ENCODE measurements at regions not wholly inside any gene's neighbourhood (a gene's known extent, or its start where the extent isn't known, plus 50 kb on each side); places are given as distances from the start of the nearest gene placed in this dataset.
"Not testable (repeated sequence)": the region's sequence is repeated elsewhere in the genome, so short reads cannot be mapped to it uniquely, and the experiment has no call there.

DNA sequence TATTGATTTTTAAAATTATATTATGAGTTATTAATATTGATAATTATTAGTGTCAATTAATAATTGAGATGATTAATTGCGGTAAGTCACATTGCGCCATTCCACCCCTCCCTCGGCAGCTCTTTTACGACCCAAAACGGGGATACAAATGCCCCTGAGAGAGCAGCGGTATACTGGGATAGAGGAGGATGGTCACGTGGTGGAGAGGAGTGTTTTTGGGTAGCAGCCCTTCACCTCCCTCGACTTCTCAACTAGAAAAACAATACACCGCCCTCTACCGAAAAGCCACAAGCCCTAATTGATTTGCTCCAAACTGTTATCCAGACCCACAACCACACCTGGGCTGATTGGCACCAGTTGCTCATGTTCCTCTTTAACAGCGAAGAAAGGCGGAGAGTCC, 71.0 kb downstream of the DAPL1 start:
- DNase-seq (ENCODE audit: low spot score); ATAC-seq; intact Hi-C loops (cut with DNase I): not testable (repeated sequence)

DNA sequence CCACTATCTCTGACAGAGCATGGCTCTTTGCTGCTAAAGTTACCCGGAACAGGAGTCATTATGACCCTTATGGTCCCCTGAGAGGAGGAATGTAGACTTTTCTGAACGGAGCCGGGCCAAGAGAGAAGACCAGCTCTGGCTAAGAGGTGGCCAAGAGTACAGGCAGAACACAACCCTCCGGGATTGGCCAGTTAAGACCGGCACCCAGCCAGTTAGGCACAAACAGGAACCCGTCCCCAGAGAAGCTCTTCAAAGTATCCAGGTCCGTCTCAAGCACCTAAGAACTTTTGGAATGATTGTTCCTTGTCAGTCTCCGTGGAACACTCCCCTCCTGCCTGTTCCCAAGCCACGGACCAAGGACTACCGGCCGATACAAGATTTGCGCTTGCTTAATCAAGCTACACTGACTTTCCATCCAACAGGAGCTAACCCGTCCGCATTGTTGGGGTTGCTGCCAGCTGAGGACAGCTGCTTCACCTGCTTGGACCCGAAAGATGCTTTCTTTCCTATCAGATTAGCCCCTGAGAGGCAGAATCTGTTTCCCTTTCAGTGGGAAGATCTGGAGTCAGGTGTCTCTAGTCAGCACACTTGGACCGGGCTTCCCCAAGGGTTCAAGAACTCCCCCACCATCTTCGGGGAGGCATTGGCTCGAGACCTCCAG, 72.5 kb downstream of the DAPL1 start:
- DNase-seq (ENCODE audit: low spot score); intact Hi-C loops (cut with DNase I); ATAC-seq: not testable (repeated sequence)

DNA sequence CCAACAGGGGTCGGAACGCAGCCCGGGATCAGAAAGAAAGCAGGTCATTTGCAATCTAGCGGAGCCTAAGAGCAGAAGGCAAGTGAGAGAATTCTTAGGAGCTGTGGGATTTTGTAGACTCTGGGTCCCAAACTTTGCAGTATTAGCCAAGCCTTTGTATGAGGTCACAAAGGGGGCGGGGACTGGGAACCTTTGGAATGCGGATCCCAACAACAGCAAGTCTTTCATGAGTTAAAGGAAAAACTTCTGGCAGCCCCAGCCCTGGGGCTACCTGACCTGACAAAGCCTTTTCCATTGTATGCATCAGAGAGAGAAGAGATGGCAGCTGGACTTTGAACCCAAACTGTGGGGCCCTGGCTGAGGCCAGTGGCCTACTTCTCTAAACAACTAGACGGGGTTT, 73.3 kb downstream of the DAPL1 start:
- intact Hi-C loops (cut with DNase I); DNase-seq (ENCODE audit: low spot score); ATAC-seq: not testable (repeated sequence)

DNA sequence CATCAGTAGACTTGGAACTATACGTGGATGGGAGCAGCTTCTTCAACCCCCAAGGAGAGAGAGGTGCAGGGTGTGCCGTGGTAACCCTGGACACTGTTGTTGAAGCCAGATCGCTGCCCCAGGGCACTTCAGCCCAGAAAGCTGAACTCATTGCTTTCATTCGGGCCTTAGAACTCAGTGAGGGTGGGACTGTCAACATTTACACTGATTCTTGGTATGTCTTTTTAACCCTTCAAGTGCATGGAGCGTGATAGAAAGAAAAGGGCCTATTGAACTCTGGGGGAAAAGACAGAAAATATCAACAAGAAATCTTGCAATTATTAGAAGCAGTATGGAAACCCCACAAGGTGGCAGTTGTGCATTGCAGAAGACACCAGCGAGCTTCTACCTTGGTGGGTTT, 74.0 kb downstream of the DAPL1 start:
- ATAC-seq; DNase-seq (ENCODE audit: low spot score); intact Hi-C loops (cut with DNase I): not testable (repeated sequence)

DNA sequence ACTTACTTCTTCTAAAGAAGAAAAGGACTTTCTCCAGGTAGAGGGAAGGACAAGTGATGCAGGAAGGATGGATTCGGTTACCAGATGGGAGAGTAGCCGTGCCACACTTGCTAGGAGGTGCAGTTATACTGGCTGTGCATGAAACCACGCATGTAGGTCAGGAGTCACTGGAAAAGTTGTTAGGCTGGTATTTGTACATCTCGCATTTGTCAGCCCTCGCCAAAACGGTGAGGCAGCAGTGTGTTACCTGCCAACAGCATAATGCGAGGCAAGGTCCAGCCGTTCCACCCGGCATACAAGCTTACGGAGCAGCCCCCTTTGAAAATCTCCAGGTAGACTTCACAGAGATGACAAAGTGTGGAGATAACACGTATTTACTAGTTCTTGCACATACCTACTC, 74.5 kb downstream of the DAPL1 start:
- intact Hi-C loops (cut with DNase I); ATAC-seq; DNase-seq (ENCODE audit: low spot score): not testable (repeated sequence)

DNA sequence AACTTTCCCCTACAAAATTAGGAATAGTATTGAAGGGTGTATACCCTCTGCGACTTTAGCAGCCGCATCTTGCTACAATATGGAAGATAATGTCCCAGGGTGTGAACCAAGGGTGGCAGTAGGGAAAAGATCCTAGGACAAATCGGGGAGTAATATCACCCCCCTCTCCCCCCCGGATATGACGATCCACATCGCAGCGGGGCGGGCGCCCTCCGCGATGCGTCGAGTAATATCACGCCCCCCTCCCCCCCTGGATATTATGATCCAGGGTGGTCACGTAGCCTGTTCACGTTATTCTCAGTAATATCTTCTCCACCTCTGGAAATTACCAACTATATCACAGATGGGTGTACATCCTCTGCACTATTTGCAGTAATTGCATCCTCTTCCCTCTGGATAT, 82.9 kb downstream of the DAPL1 start:
- ATAC-seq (no peak), DNase-seq (ENCODE audit: low spot score) (no peak)
- intact Hi-C loops (cut with DNase I), result no loop called here

DNA sequence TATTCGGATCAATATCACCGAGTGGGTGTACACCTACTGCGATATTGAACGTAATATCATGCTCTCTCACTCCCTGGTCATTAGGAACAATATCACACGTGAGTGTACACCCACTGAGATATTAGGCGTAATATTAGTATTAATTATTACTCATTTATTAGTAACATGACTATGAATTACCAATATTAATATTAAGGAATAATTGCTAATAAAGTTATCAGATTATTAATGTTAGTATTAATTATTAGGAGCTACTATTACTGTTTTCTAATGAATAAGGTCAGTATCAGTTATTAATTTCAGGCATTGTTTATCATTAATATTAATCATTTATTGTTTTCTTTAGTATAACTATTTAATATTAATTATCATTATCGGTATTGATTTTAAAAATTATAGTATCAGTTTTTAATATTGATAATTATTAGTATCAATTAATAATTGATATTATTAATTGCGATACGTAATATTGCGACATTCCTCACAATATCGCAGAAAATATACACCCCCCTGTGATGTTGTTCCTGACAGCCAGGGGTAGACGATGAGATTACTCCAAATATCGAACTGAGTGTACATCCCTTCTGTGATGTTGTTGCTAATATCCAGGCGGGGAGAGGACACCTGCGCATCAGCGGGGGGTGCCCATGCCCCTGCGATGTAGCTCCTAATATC, 84.2 kb downstream of the DAPL1 start:
- DNase-seq (ENCODE audit: low spot score) (no peak), ATAC-seq (no peak)
- intact Hi-C loops (cut with DNase I), result no loop called here

DNA sequence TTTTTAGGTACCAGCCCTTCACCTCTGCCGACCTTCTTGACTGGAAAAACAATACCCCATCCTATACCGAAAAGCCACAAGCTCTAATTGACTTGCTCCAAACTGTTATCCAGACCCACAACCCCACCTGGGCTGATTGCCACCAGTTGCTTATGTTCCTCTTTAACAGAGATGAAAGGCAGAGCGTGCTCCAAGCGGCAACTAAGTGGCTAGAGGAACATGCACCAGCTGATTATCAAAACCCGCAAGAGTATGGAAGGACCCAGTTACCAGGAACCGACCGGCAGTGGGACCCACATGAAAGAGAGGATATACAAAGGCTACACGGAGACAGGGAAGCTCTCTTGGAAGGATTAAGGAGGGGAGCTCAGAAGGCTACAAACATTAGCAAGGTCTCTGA, 86.1 kb upstream of the TANC1 start:
- ATAC-seq, result no peak
- intact Hi-C loops (cut with DNase I), result no loop called here

DNA sequence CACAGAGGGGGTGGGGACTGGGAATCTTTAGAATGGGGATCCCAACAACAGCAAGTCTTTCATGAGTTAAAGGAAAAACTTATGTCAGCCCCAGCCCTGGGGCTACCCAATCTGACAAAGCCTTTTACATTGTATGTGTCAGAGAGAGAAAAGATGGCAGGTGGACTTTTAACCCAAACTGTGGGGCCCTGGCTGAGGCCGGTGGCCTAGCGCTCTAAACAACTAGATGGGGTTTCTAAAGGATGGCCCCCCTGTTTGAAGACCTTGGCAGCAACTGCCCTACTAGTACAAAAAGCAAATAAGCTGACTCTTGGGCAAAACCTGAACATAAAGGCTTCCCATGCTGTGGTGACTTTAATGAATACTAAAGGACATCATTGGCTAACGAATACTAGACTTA, 83.9 kb upstream of the TANC1 start:
- ATAC-seq; DNase-seq (ENCODE audit: low spot score); intact Hi-C loops (cut with DNase I): not testable (repeated sequence)

More for the DNA sequence above, 86.1 kb upstream of the TANC1 start:
- DNase-seq (ENCODE audit: low spot score), result no peak

DNA sequence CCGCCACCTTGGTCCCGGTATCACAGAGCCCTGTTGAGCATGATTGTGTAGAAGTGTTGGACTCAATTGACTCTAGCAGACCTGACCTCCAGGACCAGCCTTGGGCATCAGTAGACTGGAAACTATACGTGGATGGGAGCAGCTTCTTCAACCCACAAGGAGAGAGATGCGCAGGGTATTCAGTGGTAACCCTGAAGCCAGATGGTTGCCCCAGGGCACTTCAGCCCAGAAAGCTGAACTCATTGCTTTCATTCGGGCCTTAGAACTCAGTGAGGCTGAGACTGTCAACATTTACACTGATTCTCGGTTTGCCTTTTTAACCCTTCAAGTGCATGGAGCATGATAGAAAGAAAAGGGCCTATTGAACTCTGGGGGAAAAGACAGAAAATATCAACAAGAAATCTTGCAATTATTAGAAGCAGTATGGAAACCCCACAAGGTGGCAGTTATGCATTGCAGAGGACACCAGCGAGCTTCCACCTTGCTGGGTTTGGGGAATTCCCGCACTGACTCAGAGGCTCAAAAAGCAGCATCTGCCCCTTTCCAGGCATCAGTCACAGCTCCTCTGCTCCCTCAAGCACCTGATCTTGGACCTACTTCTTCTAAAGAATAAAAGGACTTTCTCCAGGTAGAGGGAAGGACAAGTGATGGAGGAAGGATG, 83.3 kb upstream of the TANC1 start:
- not testable (repeated sequence) for DNase-seq (ENCODE audit: low spot score); ATAC-seq

DNA sequence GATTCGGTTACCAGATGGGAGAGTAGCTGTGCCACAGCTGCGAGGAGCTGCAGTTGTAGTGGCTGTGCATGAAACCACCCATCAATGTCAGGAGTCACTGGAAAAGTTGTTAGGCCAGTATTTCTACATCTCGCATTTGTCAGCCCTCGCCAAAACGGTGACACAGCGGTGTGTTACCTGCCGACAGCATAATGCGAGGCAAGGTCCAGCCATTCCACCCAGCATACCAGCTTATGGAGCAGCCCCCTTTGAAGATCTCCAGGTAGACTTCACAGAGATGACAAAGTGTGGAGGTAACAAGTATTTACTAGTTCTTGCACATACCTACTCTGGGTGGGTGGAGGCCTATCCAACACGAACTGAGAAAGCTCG, 82.8 kb upstream of the TANC1 start:
- intact Hi-C loops (cut with DNase I); DNase-seq (ENCODE audit: low spot score); ATAC-seq: not testable (repeated sequence)

More for the DNA sequence above, 83.3 kb upstream of the TANC1 start:
- intact Hi-C loops (cut with DNase I), result not testable (repeated sequence)

DNA sequence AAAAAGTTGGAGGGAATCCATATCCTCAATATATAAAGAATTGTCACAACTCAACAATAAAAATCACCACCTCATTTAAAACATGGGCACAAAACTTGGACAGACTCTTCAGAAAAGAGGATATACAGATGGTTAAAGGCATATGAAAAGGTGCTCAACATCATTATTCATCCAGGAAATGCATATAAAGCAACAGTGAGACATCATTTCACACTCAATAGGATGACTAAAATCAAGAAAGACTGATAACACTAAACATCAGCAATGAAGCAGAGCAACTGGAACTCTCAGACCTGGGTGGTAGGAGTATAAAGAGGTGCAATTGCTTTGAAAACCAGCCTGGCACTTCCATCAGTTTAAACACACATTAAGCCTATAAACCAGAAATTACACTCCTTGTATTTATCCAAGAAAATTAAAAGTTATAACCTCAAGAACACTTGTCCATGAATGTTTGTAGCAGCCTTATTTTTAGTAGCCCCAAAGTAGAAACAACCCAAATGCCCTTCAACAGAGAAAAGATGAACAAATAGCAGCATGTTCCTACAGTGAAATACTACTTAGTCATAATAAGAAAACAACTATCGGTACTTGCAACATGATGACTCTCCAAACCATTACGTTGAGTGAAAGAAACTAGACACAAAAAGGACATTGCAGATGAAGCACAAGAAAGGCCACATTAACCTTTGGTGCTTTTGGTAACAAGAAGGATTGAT, 79.1 kb upstream of the TANC1 start:
- DNase-seq (ENCODE audit: low spot score) (no peak), ATAC-seq (no peak)
- intact Hi-C loops (cut with DNase I), result no loop called here

DNA sequence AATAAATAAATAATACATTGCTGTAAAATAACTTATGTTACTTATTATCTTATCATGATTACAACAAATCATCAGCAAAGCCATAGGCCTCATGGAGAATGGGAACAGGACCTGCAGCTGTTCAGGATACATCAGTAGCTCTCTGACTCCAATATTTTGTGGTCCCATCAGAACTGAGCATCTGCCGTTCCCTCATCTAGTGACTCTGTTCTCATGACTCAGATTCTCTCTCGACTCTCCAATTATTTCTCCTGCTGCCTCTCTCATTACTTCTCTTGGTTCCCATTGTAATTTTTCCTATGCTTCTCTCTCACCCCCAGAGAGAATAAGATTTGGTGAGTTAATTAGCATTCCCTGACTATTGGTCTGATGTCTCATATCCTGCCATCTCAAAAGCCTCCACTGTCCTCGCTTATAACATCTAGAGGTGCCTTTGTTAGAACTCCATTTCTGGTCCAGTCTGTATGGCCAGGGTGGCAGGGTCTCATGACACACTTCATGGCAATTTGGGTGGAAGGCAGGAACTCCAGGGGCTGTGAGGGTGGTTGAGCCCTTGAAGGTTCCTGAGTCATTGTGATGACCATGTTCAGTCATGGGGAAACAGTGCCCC, 78.0 kb upstream of the TANC1 start:
- DNase-seq (ENCODE audit: low spot score) (no peak), ATAC-seq (no peak)
- intact Hi-C loops (cut with DNase I), result no loop called here

DNA sequence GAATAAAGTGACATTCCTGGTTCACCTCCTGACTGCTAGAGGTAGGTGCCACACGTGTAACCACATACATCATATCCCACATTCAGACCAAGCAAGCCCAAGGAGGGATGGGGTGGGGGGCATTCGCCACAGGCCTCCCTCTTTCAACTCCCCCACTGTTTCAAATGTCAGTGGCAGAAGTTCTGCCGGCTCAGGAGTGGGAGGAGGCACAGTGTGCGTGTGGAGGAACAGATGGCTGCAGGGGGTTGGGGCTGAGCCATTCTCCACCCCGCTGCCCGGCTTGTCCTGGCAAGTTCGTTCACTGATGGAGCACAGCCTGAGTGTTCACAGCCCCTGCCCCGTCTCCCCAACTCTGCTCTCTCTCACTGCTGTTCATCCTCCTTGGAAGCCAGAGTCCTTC, 75.4 kb upstream of the TANC1 start:
- intact Hi-C loops (cut with DNase I), result no loop called here
- ATAC-seq (no peak), DNase-seq (ENCODE audit: low spot score) (no peak)

DNA sequence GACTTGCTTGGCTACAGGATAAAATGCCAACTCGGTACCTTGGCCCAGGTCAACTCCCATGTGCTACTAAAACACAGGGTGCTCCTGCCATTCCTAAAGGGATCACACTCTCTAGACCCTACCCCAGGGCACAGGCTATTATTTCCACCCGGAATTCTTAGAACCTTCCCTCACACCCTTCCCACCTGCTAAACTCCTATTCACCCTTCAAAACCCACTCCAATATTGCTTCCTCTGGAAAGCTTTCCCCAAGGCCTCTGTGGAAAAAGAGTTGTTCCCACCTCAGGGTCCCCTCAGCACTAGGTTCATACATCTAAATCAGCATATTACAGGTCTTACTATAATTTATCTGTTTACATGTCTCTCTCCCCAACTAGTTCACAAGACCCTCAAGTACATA, 75.0 kb upstream of the TANC1 start:
- DNase-seq (ENCODE audit: low spot score), result no peak
- no peak for ATAC-seq
- intact Hi-C loops (cut with DNase I), result no loop called here

DNA sequence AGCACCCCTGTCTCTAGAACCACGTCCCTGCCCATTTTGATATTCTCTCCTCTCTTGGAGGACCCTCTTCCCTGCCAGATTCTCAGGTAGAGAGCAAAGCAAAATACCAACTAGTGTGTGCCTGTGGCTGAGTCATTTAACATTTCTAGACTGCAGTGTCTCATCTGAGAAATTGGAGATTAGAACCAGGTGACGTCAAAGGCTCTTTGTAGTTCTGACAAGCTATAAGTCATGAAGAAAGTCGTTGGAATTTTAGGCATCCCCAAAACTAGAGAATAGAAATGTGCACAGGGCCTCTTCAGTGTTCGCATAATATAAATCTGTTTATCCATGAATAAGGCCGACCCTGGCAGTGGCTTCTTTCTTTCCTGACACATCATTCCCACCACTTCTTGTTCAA, 74.4 kb upstream of the TANC1 start:
- DNase-seq (ENCODE audit: low spot score), result no peak
- ATAC-seq, result no peak
- intact Hi-C loops (cut with DNase I), result no loop called here

DNA sequence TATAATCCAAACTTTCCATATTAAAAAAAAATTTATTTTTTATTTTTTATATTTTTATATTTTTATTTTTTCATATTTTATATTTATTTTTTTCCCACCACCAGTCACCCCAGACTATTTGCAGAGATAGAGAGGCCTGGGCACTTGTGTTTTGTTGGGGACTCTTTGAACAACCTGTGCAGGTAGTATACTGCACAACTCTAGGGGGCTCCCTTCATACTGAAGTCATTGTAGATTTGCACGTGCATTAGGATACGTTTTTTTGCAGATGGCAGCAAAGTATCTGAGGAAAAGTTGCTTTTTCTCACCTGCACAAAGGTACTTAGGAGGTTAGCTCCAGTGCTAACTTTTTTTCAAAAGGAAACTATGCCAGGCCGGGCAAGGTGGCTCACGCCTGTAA, 73.9 kb upstream of the TANC1 start:
- DNase-seq (ENCODE audit: low spot score) (no peak), ATAC-seq (no peak)
- intact Hi-C loops (cut with DNase I), result no loop called here

DNA sequence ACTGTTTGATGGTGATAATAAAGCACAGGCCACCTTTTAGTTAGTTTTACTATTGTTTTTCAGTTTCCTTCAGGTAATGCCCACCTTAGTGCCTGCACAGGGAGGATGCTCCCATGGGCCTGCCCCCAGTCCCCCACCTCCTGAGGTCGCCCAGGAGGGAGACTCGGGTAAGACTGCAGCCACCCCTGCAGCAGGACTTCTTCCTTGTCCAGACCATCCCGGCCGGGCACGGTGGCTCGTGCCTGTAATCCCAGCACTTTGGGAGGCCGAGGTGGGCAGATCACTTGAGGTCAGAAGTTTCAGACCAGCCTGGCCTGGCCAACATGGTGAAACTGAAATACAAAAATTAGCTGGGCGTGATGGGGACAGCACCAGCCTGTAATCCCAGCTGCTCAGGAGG, 68.1 kb upstream of the TANC1 start:
- DNase-seq (ENCODE audit: low spot score), result no peak
- no peak for ATAC-seq
- intact Hi-C loops (cut with DNase I), result no loop called here

DNA sequence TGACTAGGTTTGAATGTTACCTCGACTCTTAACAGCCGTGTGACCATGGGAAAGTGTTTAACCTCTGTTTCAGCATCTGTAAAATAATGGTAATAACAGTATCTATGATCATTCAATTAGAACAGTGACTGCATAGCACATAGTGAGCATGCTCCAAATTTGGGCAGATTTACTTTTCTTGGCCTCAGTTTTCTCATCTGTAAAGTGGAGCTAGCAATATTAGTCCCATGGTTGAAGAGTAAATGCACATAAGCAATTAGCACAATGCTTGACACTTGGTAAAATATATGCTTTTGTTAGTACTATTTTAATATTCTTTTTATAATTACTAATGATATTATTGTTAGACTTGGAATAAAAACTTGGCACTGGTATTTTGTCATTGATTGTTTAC, 66.4 kb upstream of the TANC1 start:
- DNase-seq (ENCODE audit: low spot score) (no peak), ATAC-seq (no peak)
- intact Hi-C loops (cut with DNase I), result loop anchor here (2.0 kb wide), 1 partner anchor 217 kb away; no protein-coding TSS in a partner anchor
